Body of pancreas (tissue), 4 donors: ENCODE measurements at regions not wholly inside any gene's neighbourhood (a gene's known extent, or its start where the extent isn't known, plus 50 kb on each side); places are given as distances from the start of the nearest gene placed in this dataset.

Experiments used
- POLR2A ChIP-seq, 3 donors: fragments of 450-650 bp; IDR thresholded peaks; one replicate each; pipeline ENCODE4 v1.6.1; 2016; ENCODE audit warnings: antibody characterized with exemption in 3 of 3, mild to moderate bottlenecking in 2 of 3
- TF ChIP-seq, protein P1 (sequence below), 7 experiments: fragments of 450-650 bp in 4 of 7; fragments of 200-600 bp in 3 of 7; sonication (generic) in 3 of 7; IDR thresholded peaks; one replicate each; pipeline ENCODE4 v1.5.1; 2016 to 2019; ENCODE audit warnings: antibody characterized with exemption in 7 of 7

- TF ChIP-seq, protein P1, sequence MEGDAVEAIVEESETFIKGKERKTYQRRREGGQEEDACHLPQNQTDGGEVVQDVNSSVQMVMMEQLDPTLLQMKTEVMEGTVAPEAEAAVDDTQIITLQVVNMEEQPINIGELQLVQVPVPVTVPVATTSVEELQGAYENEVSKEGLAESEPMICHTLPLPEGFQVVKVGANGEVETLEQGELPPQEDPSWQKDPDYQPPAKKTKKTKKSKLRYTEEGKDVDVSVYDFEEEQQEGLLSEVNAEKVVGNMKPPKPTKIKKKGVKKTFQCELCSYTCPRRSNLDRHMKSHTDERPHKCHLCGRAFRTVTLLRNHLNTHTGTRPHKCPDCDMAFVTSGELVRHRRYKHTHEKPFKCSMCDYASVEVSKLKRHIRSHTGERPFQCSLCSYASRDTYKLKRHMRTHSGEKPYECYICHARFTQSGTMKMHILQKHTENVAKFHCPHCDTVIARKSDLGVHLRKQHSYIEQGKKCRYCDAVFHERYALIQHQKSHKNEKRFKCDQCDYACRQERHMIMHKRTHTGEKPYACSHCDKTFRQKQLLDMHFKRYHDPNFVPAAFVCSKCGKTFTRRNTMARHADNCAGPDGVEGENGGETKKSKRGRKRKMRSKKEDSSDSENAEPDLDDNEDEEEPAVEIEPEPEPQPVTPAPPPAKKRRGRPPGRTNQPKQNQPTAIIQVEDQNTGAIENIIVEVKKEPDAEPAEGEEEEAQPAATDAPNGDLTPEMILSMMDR (IDR thresholded peaks at IDR 0.05) = no peak
- no peak for TF ChIP-seq POLR2A (IDR thresholded peaks at IDR 0.05)
Observed at GRCh38 chr3:82240322-82240721, 478.9 kb upstream of the GBE1 start.
